CD4-positive, CD25-positive, alpha-beta regulatory T cell (primary cell): ENCODE measurements at regions not wholly inside any gene's neighbourhood (a gene's known extent, or its start where the extent isn't known, plus 50 kb on each side); places are given as distances from the start of the nearest gene placed in this dataset.

Experiments used
- ATAC-seq, 2 donors: fragments of 150-1000 bp; cut with Tn5 transposase; one replicate each; pipeline ENCODE4 v1.10.0; 2021; ENCODE audit warnings: low read depth in 2 of 2, moderate number of reproducible peaks in 2 of 2, moderate library complexity in 1 of 2
- DNase-seq, 3 donors: peaks; one replicate each; pipeline versions ENCODE4 v3.0.0 to v3.0.0-alpha.2; 2012 to 2022; ENCODE audit warnings: mixed read lengths in 1 of 3
- H3K27ac ChIP-seq: one replicate; pipeline ENCODE4 v1.7.0; 2013; ENCODE audit warnings: mild to moderate bottlenecking, low read length; ENCODE audit not compliant: insufficient read depth, poor library complexity, severe bottlenecking
- H3K27me3 ChIP-seq: one replicate; pipeline ENCODE4 v1.7.0; 2013; ENCODE audit warnings: low read length; ENCODE audit not compliant: control insufficient read depth, insufficient read depth
- H3K36me3 ChIP-seq: one replicate; pipeline ENCODE4 v1.7.0; 2013; ENCODE audit warnings: mild to moderate bottlenecking, low read length, moderate library complexity; ENCODE audit not compliant: control insufficient read depth, insufficient read depth
- H3K4me1 ChIP-seq: 2 replicates; pipeline ENCODE4 v1.7.0; 2013; ENCODE audit warnings: mild to moderate bottlenecking, low read length; ENCODE audit not compliant: insufficient read depth, control insufficient read depth, poor library complexity, severe bottlenecking
- H3K4me3 ChIP-seq: one replicate; pipeline ENCODE4 v1.7.0; 2013; ENCODE audit warnings: low read depth, mild to moderate bottlenecking, low read length, moderate library complexity
- H3K9me3 ChIP-seq, 2 experiments: 1 replicate in 1 of 2; 2 replicates in 1 of 2; pipeline ENCODE4 v1.7.0; 2013; ENCODE audit warnings: low read length in 2 of 2, mild to moderate bottlenecking in 1 of 2, moderate library complexity in 1 of 2; ENCODE audit not compliant: control insufficient read depth in 2 of 2
- H3K27ac Mint-ChIP-seq, 3 donors: one replicate each; pipeline ENCODE4 v1.8.0; 2020 to 2022; ENCODE audit warnings: mild to moderate bottlenecking in 3 of 3, mixed read lengths in 3 of 3, moderate library complexity in 2 of 3
- H3K27me3 Mint-ChIP-seq: one replicate; pipeline ENCODE4 v1.8.0; 2022; ENCODE audit warnings: mild to moderate bottlenecking, mixed read lengths
- H3K36me3 Mint-ChIP-seq: one replicate; pipeline ENCODE4 v1.8.0; 2020; ENCODE audit warnings: mixed read lengths
- H3K4me1 Mint-ChIP-seq, 4 donors: one replicate each; pipeline ENCODE4 v1.8.0; 2020 to 2022; ENCODE audit warnings: mixed read lengths in 4 of 4, mild to moderate bottlenecking in 1 of 4
- H3K4me3 Mint-ChIP-seq, 4 donors: one replicate each; pipeline ENCODE4 v1.8.0; 2020 to 2022; ENCODE audit warnings: mild to moderate bottlenecking in 4 of 4, mixed read lengths in 4 of 4, moderate library complexity in 3 of 4
- H3K9me3 Mint-ChIP-seq, 7 donors: one replicate each; pipeline ENCODE4 v1.8.0; 2020 to 2022; ENCODE audit warnings: mixed read lengths in 7 of 7, mild to moderate bottlenecking in 3 of 7, moderate library complexity in 2 of 7

DNA sequence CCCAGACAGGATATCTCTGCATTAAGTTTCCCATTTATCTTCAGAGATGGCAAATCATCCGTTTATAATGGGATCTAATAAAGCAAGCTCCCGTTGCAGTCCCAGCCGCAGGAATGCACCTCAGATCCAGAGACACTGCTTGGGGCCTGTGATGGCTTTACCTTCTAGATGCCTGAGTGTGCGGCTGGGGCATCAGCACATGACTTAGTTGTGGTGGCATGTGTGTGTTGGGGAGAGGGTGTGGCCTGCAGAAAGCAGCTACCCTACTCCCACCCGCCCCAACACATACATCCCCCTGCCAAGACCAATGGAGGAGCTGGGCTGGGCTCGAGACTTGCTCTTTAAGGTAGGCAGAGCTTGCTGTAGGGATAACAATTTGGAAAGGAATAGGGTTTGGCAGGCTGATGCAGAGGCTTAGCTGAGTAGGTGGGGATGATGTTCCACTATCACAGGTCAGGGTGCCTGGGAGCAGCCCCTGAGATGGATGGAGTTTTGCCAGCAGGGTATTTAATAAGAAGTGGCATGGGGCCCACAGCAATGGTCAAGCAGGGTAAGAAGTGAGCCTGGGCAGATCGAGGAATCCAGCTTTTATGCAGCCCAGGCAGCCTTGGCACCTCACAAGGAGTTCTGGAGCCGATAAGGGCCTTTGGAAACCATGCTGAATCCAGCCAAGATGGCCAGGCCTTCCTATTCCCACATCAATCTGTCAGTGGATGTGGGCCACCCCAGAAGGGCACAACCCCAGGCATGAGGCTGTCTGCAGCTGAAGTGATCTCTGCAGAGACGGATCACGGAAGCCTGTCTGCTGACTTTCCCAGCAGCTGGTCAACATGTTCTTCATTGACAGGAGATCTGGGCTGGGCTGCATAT lies 601.3 kb downstream of the BUD13 start:
- Histone ChIP-seq H3K4me3 (no peak overlapping the region), H3K4me1 (no peaks in the 10 kb centered on the region), H3K27me3 (no peaks in the 10 kb centered on the region), H3K36me3 (no peaks in the 10 kb centered on the region), H3K27ac (no peak overlapping the region), H3K9me3 (no peaks in the 10 kb centered on the region)
- DNase-seq: no peak
- Mint-ChIP-seq H3K4me1 (no peaks in the 10 kb centered on the region), H3K4me3 (no peak overlapping the region), H3K36me3 (no peaks in the 10 kb centered on the region), H3K27ac (no peak overlapping the region), H3K9me3 (peaks cover 0 to 3% (median 0%) of the 10 kb centered on the region in 7 donors), H3K27me3 (peaks cover 8% of the 10 kb centered on the region)
- ATAC-seq: no peak

DNA sequence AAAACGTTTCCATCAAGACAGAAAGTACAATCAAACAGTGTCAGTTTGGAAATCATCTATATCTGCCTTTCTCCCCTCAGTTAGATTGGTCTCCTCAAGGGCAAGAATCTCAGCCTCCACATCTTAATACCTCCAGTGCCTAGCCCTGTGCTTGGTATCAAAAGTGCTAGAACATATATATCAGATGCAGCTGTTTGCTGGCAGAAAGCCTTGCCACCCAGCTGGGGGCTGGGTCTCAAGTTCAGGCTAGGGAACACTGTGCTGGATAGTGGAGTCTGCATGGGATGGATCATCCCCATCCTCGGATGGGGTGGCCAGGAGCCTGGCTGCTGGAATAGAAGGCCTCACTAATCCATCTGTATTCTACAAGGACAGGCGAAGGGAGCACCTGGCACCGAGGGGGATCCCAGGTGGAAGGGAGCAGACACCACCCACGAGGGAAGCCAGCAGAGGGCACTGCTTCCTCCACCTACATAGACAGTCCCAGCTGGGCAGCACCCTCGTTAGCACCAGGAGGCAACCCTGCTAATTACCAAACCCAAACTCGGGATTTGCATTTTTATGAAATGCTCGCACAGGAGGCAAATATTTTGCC lies 602.2 kb downstream of the BUD13 start:
- ATAC-seq (no peak), DNase-seq (no peak)
- no peaks in the 10 kb centered on the region for H3K36me3 Mint-ChIP-seq
- H3K27me3 ChIP-seq: no peaks in the 10 kb centered on the region
- no peak overlapping the region for H3K27ac Mint-ChIP-seq
- no peaks in the 10 kb centered on the region for H3K4me1 Mint-ChIP-seq
- H3K4me1 ChIP-seq: no peaks in the 10 kb centered on the region
- H3K27ac ChIP-seq: no peak overlapping the region
- no peaks in the 10 kb centered on the region for H3K36me3 ChIP-seq
- peaks cover 0 to 3% (median 0%) of the 10 kb centered on the region in 7 donors for H3K9me3 Mint-ChIP-seq
- H3K9me3 ChIP-seq: no peaks in the 10 kb centered on the region
- peaks cover 8% of the 10 kb centered on the region for H3K27me3 Mint-ChIP-seq
- H3K4me3 ChIP-seq: no peak overlapping the region
- no peak overlapping the region for H3K4me3 Mint-ChIP-seq

DNA sequence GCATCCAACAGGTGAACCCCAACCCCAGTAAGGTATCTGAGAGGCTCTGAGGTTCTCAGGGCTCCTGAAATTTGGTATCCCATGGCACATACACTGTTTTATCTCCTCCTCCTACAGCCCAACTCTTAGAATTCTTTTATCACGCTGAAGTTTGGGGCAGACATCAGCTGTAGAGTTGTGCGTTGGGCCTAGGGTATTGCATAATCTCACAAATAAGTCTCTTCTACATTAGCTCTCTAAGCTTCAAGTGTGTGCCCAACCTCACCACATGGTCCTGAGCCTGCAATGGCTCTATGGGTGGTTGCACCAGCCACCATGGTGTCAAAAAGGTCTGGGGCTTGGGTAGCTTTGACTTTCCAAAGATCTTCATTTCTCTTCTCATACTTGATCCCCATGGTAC lies 603.0 kb downstream of the BUD13 start:
- Histone ChIP-seq H3K4me1 (no peaks in the 10 kb centered on the region), H3K36me3 (no peaks in the 10 kb centered on the region), H3K27me3 (no peaks in the 10 kb centered on the region), H3K27ac (no peak overlapping the region), H3K4me3 (no peak overlapping the region), H3K9me3 (no peaks in the 10 kb centered on the region)
- H3K9me3 Mint-ChIP-seq: peaks cover 0 to 3% (median 0%) of the 10 kb centered on the region in 7 donors
- no peak overlapping the region for H3K27ac Mint-ChIP-seq
- no peaks in the 10 kb centered on the region for H3K36me3 Mint-ChIP-seq
- H3K4me1 Mint-ChIP-seq: no peaks in the 10 kb centered on the region
- peaks cover 8% of the 10 kb centered on the region for H3K27me3 Mint-ChIP-seq
- ATAC-seq: no peak
- no peak for DNase-seq
- H3K4me3 Mint-ChIP-seq: no peak overlapping the region

DNA sequence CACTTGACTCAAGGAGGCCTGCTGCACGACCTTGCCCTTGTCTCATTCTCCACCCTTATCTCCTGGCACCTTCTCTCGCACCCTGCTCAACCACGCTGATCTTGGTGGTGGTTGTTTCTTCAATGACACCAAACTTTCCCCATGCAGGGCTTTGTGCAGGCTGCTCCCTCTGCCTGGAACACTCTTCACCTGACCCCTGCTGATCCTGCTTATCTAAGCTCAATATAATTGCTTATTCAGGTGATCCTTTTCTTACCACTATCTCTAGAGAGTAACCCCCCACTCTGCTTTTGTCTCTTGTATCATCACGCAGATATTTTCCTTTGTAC lies 604.4 kb downstream of the BUD13 start:
- H3K4me3 Mint-ChIP-seq: no peak overlapping the region
- H3K36me3 Mint-ChIP-seq: no peaks in the 10 kb centered on the region

DNA sequence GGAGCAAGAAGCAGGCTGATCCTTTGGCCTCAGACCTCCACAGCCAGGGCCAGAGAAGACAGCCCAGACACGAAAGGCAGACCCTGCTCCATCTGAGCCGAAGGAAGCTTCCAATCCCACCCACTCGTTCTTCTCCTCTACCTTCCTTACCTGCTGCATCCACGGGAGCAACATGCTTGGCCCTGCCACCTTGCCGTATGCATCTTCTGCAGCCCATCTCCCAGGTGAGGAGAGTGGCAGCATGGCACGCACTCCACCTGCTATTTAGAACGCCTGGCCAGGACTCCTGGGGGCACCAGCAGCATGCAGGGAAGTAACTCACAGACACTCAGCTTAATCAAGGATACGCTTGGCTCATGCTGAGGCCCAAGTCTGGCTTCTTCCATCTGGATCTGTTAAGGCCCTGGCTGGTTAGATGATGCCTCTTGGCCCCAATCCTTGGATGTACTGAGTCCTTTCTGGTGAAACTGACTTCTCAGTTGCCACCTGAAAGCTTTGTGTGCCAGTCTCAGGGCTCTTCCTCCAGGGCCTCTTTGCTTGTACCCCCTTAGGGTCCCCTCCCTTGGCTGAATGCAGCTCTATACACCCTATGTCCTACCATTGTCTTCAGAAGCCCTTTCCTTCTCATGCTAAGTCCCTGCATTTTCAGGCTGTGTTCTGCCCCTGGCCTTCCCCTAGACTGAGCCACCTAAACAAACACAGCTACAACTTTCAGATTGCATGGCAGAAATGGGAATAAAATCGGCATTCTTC lies 604.9 kb downstream of the BUD13 start:
- no peak overlapping the region for H3K27ac ChIP-seq
- Mint-ChIP-seq H3K4me1 (no peaks in the 10 kb centered on the region), H3K9me3 (peaks cover 0 to 3% (median 0%) of the 10 kb centered on the region in 7 donors), H3K27ac (no peak overlapping the region), H3K36me3 (no peaks in the 10 kb centered on the region), H3K27me3 (peaks cover 8% of the 10 kb centered on the region), H3K4me3 (no peak overlapping the region)
- no peaks in the 10 kb centered on the region for H3K27me3 ChIP-seq
- no peak for ATAC-seq
- no peaks in the 10 kb centered on the region for H3K4me1 ChIP-seq
- H3K36me3 ChIP-seq: no peaks in the 10 kb centered on the region
- no peaks in the 10 kb centered on the region for H3K9me3 ChIP-seq
- H3K4me3 ChIP-seq: no peak overlapping the region
- no peak for DNase-seq

More for the DNA sequence above, 604.4 kb downstream of the BUD13 start:
- no peak for ATAC-seq
- H3K27ac Mint-ChIP-seq: no peak overlapping the region
- no peaks in the 10 kb centered on the region for H3K4me1 ChIP-seq
- H3K4me3 ChIP-seq: no peak overlapping the region
- H3K9me3 ChIP-seq: no peaks in the 10 kb centered on the region
- no peaks in the 10 kb centered on the region for H3K36me3 ChIP-seq
- H3K27me3 Mint-ChIP-seq: peaks cover 8% of the 10 kb centered on the region
- H3K4me1 Mint-ChIP-seq: no peaks in the 10 kb centered on the region
- no peaks in the 10 kb centered on the region for H3K27me3 ChIP-seq
- DNase-seq: no peak
- no peak overlapping the region for H3K27ac ChIP-seq
- H3K9me3 Mint-ChIP-seq: peaks cover 0 to 3% (median 0%) of the 10 kb centered on the region in 7 donors

DNA sequence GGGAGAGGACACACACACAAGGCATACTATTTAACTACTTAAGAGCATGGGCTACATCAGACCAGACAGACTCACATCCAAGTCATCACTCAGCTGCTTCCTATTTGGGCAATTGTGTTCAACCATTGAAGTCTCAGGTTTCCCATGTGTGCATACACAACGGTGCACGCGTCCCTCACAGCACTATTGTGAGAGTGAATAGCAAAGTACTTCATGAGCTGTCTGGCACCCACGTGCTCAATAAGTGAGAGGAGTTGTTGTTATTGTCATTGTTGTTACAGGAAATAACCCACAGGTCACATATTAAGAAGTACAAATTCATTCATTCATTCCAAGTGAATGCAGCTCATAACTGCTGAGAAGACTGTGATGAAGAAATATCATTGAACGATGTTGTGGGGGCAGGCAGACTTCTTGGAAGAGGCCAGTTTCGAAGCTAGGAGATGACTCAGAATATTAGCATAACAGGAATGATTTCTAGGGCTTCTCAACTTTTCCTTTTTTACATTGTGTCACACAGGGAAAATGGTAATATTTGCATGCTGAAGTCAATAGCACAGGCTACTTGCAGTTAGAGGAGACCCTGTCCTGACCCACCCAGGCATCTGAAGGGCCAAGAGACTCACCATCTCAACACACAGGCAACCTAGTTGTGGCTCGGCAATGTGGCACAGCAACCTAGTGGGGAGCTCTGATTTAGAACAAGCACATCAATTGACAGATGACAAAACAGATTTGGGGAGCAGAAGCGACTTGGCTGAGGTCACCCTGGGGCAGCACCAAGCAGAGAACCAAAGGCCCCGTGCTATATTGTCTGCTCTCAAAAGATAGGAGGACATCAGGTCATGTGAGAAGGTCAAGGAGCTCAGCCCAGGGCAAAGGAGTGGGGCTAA lies 606.0 kb downstream of the BUD13 start:
- Mint-ChIP-seq H3K9me3 (peaks cover 0 to 3% (median 0%) of the 10 kb centered on the region in 7 donors), H3K4me1 (no peaks in the 10 kb centered on the region), H3K4me3 (no peak overlapping the region), H3K36me3 (no peaks in the 10 kb centered on the region), H3K27me3 (peaks cover 8% of the 10 kb centered on the region), H3K27ac (no peak overlapping the region)
- Histone ChIP-seq H3K36me3 (no peaks in the 10 kb centered on the region), H3K9me3 (no peaks in the 10 kb centered on the region), H3K27me3 (no peaks in the 10 kb centered on the region), H3K4me1 (no peaks in the 10 kb centered on the region), H3K4me3 (no peak overlapping the region), H3K27ac (no peak overlapping the region)
- DNase-seq (no peak), ATAC-seq (no peak)

DNA sequence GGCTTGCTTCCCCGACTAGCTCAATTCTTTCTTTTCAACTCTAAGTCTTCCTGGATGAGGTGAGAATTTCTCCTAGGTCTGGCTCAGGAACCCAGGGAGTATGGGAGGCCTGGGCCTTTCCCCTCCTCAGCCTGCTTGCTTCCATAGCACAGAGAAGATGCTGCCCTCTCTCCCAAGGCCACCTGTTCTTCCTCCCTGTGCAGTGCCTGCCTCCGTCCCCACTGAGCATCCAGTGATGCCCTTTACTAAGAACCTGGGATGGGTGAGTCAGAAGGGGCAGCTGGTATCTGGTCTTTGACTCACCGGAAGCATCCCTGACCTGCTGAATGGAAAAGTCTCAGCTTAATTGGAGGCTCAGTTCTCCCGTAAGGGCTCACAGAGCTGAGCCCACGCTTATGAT lies 607.9 kb downstream of the BUD13 start:
- Mint-ChIP-seq H3K4me1 (no peaks in the 10 kb centered on the region), H3K9me3 (peaks cover 0 to 3% (median 0%) of the 10 kb centered on the region in 7 donors), H3K4me3 (no peak overlapping the region), H3K36me3 (no peaks in the 10 kb centered on the region), H3K27ac (no peak overlapping the region), H3K27me3 (peaks cover 8% of the 10 kb centered on the region)
- H3K27me3 ChIP-seq: peaks cover 2% of the 10 kb centered on the region
- H3K4me3 ChIP-seq: no peak overlapping the region
- no peak overlapping the region for H3K27ac ChIP-seq
- H3K4me1 ChIP-seq: no peaks in the 10 kb centered on the region
- no peaks in the 10 kb centered on the region for H3K36me3 ChIP-seq
- DNase-seq (no peak), ATAC-seq (no peak)
- no peaks in the 10 kb centered on the region for H3K9me3 ChIP-seq
